SK-N-SH (cell line): ENCODE measurements at regions not wholly inside any gene's neighbourhood (a gene's known extent, or its start where the extent isn't known, plus 50 kb on each side); places are given as distances from the start of the nearest gene placed in this dataset.

Experiments
- CTCF ChIA-PET: fragments of 300-600, 350-600 bp; formaldehyde crosslinking; extraction: SDS; loops from one replicate; lab custom pipeline; 2021; lab: Yijun Ruan, JAX
- POLR2A ChIA-PET: fragments of 350-600 bp; sonication (Branson Sonifier 250); formaldehyde crosslinking; extraction: SDS; loops from one replicate; lab custom pipeline; 2020; ENCODE audit warnings: antibody characterized with exemption, inconsistent platforms; lab: Yijun Ruan, JAX
- DNase-seq: peaks from one replicate; pipeline ENCODE4 v3.0.0; 2012
- H2AFZ ChIP-seq: fragments of 200-600 bp; sonication (generic); 2 replicates; pipeline ENCODE4 v1.8.1; 2016; ENCODE audit warnings: antibody characterized with exemption, mild to moderate bottlenecking, low read depth
- H3F3A ChIP-seq: fragments of 200-600 bp; sonication (generic); replicated peaks from 2 replicates; pipeline ENCODE3; 2016; ENCODE audit warnings: antibody characterized with exemption, mild to moderate bottlenecking; ENCODE audit not compliant: insufficient read depth
- H3K27ac ChIP-seq, 2 experiments: fragments of 200-500 bp in 1 of 2; fragments of 200-600 bp in 1 of 2; sonication (Bioruptor generic) in 1 of 2; sonication (generic), shearing (Covaris generic) in 1 of 2; 2 replicates each; pipeline versions ENCODE4 v1.5.1 to v1.6.1; 2014 to 2016; ENCODE audit warnings: low read depth in 2 of 2, inconsistent platforms in 1 of 2, low read length in 1 of 2, mild to moderate bottlenecking in 1 of 2, mixed read lengths in 1 of 2
- H3K27me3 ChIP-seq: fragments of 200-600 bp; sonication (generic), shearing (Covaris generic); 2 replicates; pipeline ENCODE4 v1.6.1; 2016; ENCODE audit warnings: mixed run types; ENCODE audit not compliant: insufficient read depth
- H3K36me3 ChIP-seq, 2 experiments: fragments of 200-500 bp in 1 of 2; fragments of 200-600 bp in 1 of 2; sonication (Bioruptor generic) in 1 of 2; sonication (generic) in 1 of 2; replicated peaks in 1 of 2; 2 replicates each; pipeline versions ENCODE3 to v1.5.1; 2014 to 2016; ENCODE audit warnings: low read length in 1 of 2, mild to moderate bottlenecking in 1 of 2; ENCODE audit not compliant: insufficient read depth in 2 of 2, control insufficient read depth in 1 of 2
- H3K4me1 ChIP-seq, 2 experiments: fragments of 200-500 bp in 1 of 2; fragments of 200-600 bp in 1 of 2; sonication (Bioruptor generic) in 1 of 2; sonication (generic), shearing (Covaris generic) in 1 of 2; 2 replicates each; pipeline versions ENCODE4 v1.5.1 to v1.6.1; 2014 to 2016; ENCODE audit warnings: low read depth in 1 of 2, low read length in 1 of 2, mixed run types in 1 of 2; ENCODE audit not compliant: insufficient read depth in 2 of 2, control insufficient read depth in 1 of 2
- H3K4me2 ChIP-seq: fragments of 200-600 bp; sonication (generic), shearing (Covaris generic); 2 replicates; pipeline ENCODE4 v1.6.1; 2017; ENCODE audit warnings: mixed run types
- H3K4me3 ChIP-seq, 2 experiments: fragments of 200-500 bp in 1 of 2; fragments of 200-600 bp in 1 of 2; sonication (Bioruptor generic) in 1 of 2; sonication (generic), shearing (Covaris generic) in 1 of 2; 2 replicates each; pipeline versions ENCODE4 v1.5.1 to v1.8.1; 2014 to 2016; ENCODE audit warnings: low read depth in 2 of 2, inconsistent platforms in 1 of 2, low read length in 1 of 2, mild to moderate bottlenecking in 1 of 2, mixed read lengths in 1 of 2, moderate library complexity in 1 of 2
- H3K79me2 ChIP-seq: fragments of 200-600 bp; sonication (generic); 2 replicates; pipeline ENCODE4 v1.8.1; 2017; ENCODE audit warnings: mild to moderate bottlenecking; ENCODE audit not compliant: insufficient read depth
- H3K9ac ChIP-seq: fragments of 200-600 bp; sonication (generic); 2 replicates; pipeline ENCODE4 v1.6.1; 2017; ENCODE audit warnings: mixed run types
- H3K9me2 ChIP-seq: fragments of 200-600 bp; sonication (generic); 2 replicates; pipeline ENCODE4 v1.6.1; 2017; ENCODE audit warnings: mixed run types
- H3K9me3 ChIP-seq: fragments of 200-600 bp; sonication (generic); 2 replicates; pipeline ENCODE4 v1.6.1; 2017; ENCODE audit warnings: mixed run types, mild to moderate bottlenecking, moderate library complexity
- H4K20me1 ChIP-seq: fragments of 200-600 bp; sonication (generic); 2 replicates; pipeline ENCODE4 v1.6.1; 2017; ENCODE audit warnings: mild to moderate bottlenecking, mixed run types; ENCODE audit not compliant: insufficient read depth
- CHD2 ChIP-seq: fragments of 150-350 bp; IDR thresholded peaks from 2 replicates; pipeline ENCODE4 v1.6.1; 2018; ENCODE audit warnings: low read length; ENCODE audit not compliant: partially characterized antibody
- ELF1 ChIP-seq: IDR thresholded peaks from 2 replicates; pipeline ENCODE4 v1.4.0; 2012
- EP300 ChIP-seq, 2 experiments: IDR thresholded peaks; 2 replicates each; pipeline versions ENCODE4 v1.4.0 to v1.6.1; 2012; ENCODE audit warnings: borderline replicate concordance in 1 of 2, low read depth in 1 of 2, low read length in 1 of 2
- FOXM1 ChIP-seq: IDR thresholded peaks from 2 replicates; pipeline ENCODE4 v1.4.0; 2012; ENCODE audit warnings: low read depth, mild to moderate bottlenecking
- GABPA ChIP-seq: IDR thresholded peaks from 2 replicates; pipeline ENCODE4 v1.4.0; 2012; ENCODE audit warnings: low read depth, mild to moderate bottlenecking
- GATA2 ChIP-seq: sonication (generic); formaldehyde crosslinking; IDR thresholded peaks from 2 replicates; pipeline ENCODE4 v1.5.0; 2020; ENCODE audit warnings: mild to moderate bottlenecking, missing genetic modification reagents
- MXI1 ChIP-seq: IDR thresholded peaks from 2 replicates; pipeline ENCODE4 v1.6.1; 2012; ENCODE audit warnings: mild to moderate bottlenecking, low read depth, low read length, improper control_type of control experiment
- NFIC ChIP-seq: IDR thresholded peaks from 2 replicates; pipeline ENCODE4 v1.4.0; 2012; ENCODE audit warnings: borderline replicate concordance
- POLR2AphosphoS5 ChIP-seq: IDR thresholded peaks from 2 replicates; pipeline ENCODE4 v1.6.1; 2012; ENCODE audit warnings: low read depth, low read length
- RAD21 ChIP-seq: IDR thresholded peaks from 2 replicates; pipeline ENCODE4 v1.6.1; 2012; ENCODE audit warnings: mild to moderate bottlenecking, low read length
- SIN3A ChIP-seq: IDR thresholded peaks from 2 replicates; pipeline ENCODE4 v1.6.1; 2012; ENCODE audit warnings: low read depth, mild to moderate bottlenecking, low read length, moderate library complexity, borderline replicate concordance
- SMC3 ChIP-seq: IDR thresholded peaks from 2 replicates; pipeline ENCODE4 v1.6.1; 2012; ENCODE audit warnings: low read depth, low read length, improper control_type of control experiment
- TEAD4 ChIP-seq: IDR thresholded peaks from 2 replicates; pipeline ENCODE4 v1.4.0; 2012; ENCODE audit warnings: mild to moderate bottlenecking, borderline replicate concordance; ENCODE audit not compliant: insufficient read depth
- YY1 ChIP-seq: IDR thresholded peaks from 2 replicates; pipeline ENCODE4 v1.4.0; 2012; ENCODE audit warnings: low read depth, mild to moderate bottlenecking
- WGBS: methylation state at CpG from one replicate; pipeline ENCODE4 v1.1.6; 2017; ENCODE audit warnings: low lambda C conversion rate; 5-methylcytosine and 5-hydroxymethylcytosine counted together
- TF ChIP-seq, protein P1 (sequence below): fragments of 150-350 bp; IDR thresholded peaks from 2 replicates; pipeline ENCODE4 v1.6.1; 2016; ENCODE audit warnings: mild to moderate bottlenecking, low read depth, low read length
- TF ChIP-seq, protein P2 (sequence below): IDR thresholded peaks from 2 replicates; pipeline ENCODE4 v1.4.0; 2012; ENCODE audit warnings: low read depth
- TF ChIP-seq, protein P3 (sequence below): fragments of 150-350 bp; IDR thresholded peaks from 2 replicates; pipeline ENCODE4 v1.6.1; 2017; ENCODE audit warnings: antibody characterized with exemption, low read length, low read depth, borderline replicate concordance
- TF ChIP-seq, protein P4 (sequence below): IDR thresholded peaks from 2 replicates; pipeline ENCODE4; 2012
- TF ChIP-seq, protein P5 (sequence below): IDR thresholded peaks from 2 replicates; pipeline ENCODE4 v1.4.0; 2012; ENCODE audit warnings: low read depth, borderline replicate concordance

GRCh38 chr9:13372510-13372909 is 93.0 kb upstream of the MPDZ start:
- Histone ChIP-seq H3K9me2 (no peaks in the 10 kb centered on the region), H3K4me1 (no peaks in the 10 kb centered on the region), H3K9me3 (no peaks in the 10 kb centered on the region), H2AFZ (no peak overlapping the region), H3K27ac (no peak overlapping the region), H3K79me2 (no peaks in the 10 kb centered on the region), H3K4me3 (no peak overlapping the region), H3K36me3 (no peaks in the 10 kb centered on the region), H3F3A (no peaks in the 10 kb centered on the region), H3K4me2 (no peak overlapping the region), H4K20me1 (no peaks in the 10 kb centered on the region), H3K9ac (no peak overlapping the region), H3K27me3 (no peaks in the 10 kb centered on the region)
- CTCF ChIA-PET = interaction anchor here (1.1 kb wide), 1 partner anchor 1057 kb away, joined by 4 read pairs; no protein-coding TSS in a partner anchor
- TF ChIP-seq POLR2AphosphoS5 = no peak
- POLR2A ChIA-PET = no interaction called here
- DNase-seq = no peak
- 53% methylated on average over 1 of the region's 1 CpG for WGBS

- Histone ChIP-seq H3K9ac (no peak overlapping the region), H3K27ac (no peak overlapping the region), H3K36me3 (no peaks in the 10 kb centered on the region), H3K9me2 (no peaks in the 10 kb centered on the region)
- POLR2A ChIA-PET = no interaction called here
- TF ChIP-seq FOXM1 = no peak
- TF ChIP-seq, all 33 proteins: peak for 0
- CTCF ChIA-PET = no interaction called here
- DNase-seq = no peak
- Histone ChIP-seq H3K79me2 (no peaks in the 10 kb centered on the region), H3K9me3 (no peaks in the 10 kb centered on the region), H3K4me1 (no peaks in the 10 kb centered on the region), H3K4me2 (no peak overlapping the region), H2AFZ (no peak overlapping the region), H4K20me1 (no peaks in the 10 kb centered on the region), H3F3A (no peaks in the 10 kb centered on the region), H3K4me3 (no peak overlapping the region), H3K27me3 (no peaks in the 10 kb centered on the region)
- WGBS = 80% methylated on average over 4 of the region's 4 CpGs
Observed at GRCh38 chr9:13369431-13369830, 89.9 kb upstream of the MPDZ start.

DNA sequence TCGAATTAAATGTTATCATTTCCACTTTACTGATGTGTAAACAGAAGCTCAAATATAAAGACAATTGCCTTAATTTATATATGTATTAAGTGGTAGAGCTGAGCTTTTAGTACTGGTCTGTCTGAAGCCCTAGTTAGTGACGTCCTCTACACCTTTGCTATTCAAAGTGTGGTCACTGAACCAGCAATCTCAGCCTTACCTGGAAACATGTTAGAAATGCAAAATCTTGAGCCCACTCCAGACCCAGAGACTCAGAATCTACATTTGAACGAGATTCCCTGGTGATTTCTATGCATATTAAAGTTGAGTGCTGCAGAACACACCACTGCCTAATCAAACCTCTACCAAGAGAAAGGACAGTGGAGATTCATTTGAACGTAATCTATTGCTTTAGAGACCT is 88.3 kb upstream of the MPDZ start:
- Histone ChIP-seq H3K9ac (no peak overlapping the region), H3F3A (no peaks in the 10 kb centered on the region), H3K27me3 (no peaks in the 10 kb centered on the region), H4K20me1 (no peaks in the 10 kb centered on the region), H2AFZ (no peak overlapping the region), H3K4me2 (no peak overlapping the region), H3K36me3 (no peaks in the 10 kb centered on the region), H3K9me3 (no peaks in the 10 kb centered on the region), H3K27ac (no peak overlapping the region), H3K9me2 (no peaks in the 10 kb centered on the region), H3K4me3 (no peak overlapping the region), H3K79me2 (no peaks in the 10 kb centered on the region), H3K4me1 (no peaks in the 10 kb centered on the region)
- WGBS = 67% methylated on average over 4 of the region's 4 CpGs
- TF ChIP-seq RAD21 (no peak), FOXM1 (no peak), MXI1 (no peak), SIN3A (no peak), YY1 (no peak), TEAD4 (no peak), ELF1 (no peak), GABPA (no peak), CHD2 (no peak), SMC3 (no peak), EP300 (IDR thresholded peaks at IDR 0.05; ENCODE audit: borderline replicate concordance in 1 of 2, low read depth in 1 of 2, low read length in 1 of 2) (no peak), GATA2 (no peak), NFIC (no peak)
- TF ChIP-seq, protein P1, sequence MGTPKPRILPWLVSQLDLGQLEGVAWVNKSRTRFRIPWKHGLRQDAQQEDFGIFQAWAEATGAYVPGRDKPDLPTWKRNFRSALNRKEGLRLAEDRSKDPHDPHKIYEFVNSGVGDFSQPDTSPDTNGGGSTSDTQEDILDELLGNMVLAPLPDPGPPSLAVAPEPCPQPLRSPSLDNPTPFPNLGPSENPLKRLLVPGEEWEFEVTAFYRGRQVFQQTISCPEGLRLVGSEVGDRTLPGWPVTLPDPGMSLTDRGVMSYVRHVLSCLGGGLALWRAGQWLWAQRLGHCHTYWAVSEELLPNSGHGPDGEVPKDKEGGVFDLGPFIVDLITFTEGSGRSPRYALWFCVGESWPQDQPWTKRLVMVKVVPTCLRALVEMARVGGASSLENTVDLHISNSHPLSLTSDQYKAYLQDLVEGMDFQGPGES = no peak
- TF ChIP-seq, protein P2, sequence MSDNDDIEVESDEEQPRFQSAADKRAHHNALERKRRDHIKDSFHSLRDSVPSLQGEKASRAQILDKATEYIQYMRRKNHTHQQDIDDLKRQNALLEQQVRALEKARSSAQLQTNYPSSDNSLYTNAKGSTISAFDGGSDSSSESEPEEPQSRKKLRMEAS = no peak
- TF ChIP-seq, protein P3, sequence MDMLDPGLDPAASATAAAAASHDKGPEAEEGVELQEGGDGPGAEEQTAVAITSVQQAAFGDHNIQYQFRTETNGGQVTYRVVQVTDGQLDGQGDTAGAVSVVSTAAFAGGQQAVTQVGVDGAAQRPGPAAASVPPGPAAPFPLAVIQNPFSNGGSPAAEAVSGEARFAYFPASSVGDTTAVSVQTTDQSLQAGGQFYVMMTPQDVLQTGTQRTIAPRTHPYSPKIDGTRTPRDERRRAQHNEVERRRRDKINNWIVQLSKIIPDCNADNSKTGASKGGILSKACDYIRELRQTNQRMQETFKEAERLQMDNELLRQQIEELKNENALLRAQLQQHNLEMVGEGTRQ = no peak
- TF ChIP-seq, protein P4, sequence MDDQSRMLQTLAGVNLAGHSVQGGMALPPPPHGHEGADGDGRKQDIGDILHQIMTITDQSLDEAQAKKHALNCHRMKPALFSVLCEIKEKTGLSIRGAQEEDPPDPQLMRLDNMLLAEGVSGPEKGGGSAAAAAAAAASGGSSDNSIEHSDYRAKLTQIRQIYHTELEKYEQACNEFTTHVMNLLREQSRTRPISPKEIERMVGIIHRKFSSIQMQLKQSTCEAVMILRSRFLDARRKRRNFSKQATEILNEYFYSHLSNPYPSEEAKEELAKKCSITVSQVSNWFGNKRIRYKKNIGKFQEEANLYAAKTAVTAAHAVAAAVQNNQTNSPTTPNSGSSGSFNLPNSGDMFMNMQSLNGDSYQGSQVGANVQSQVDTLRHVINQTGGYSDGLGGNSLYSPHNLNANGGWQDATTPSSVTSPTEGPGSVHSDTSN = no peak
- TF ChIP-seq, protein P5, sequence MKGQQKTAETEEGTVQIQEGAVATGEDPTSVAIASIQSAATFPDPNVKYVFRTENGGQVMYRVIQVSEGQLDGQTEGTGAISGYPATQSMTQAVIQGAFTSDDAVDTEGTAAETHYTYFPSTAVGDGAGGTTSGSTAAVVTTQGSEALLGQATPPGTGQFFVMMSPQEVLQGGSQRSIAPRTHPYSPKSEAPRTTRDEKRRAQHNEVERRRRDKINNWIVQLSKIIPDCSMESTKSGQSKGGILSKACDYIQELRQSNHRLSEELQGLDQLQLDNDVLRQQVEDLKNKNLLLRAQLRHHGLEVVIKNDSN = no peak
- no peak for DNase-seq
- ChIA-PET POLR2A (no interaction called here), CTCF (interaction anchor here (1.2 kb wide), 1 partner anchor 666 kb away, joined by 3 read pairs; no protein-coding TSS in a partner anchor)
